K562 (cell line): ENCODE measurements at regions not wholly inside any gene's neighbourhood (a gene's known extent, or its start where the extent isn't known, plus 50 kb on each side); places are given as distances from the start of the nearest gene placed in this dataset.

Experiments
- ATAC-seq: fragments of 200-7000 bp; cut with Tn5 transposase; 3 replicates; pipeline ENCODE4 v1.9.1; 2020; ENCODE audit warnings: moderate library complexity
- BruUV-seq: library from RNA; stranded (reverse); fragments of 400-500 nt; replicated peaks from 2 replicates; lab custom pipeline; 2021; lab: Mats Ljungman, UMichigan
- CTCF ChIA-PET: fragments of 300-600 bp; formaldehyde crosslinking; extraction: SDS; loops from one replicate; lab custom pipeline; 2021; ENCODE audit warnings: low intra/inter-chr PET ratio; lab: Yijun Ruan, JAX
- POLR2A ChIA-PET: fragments of 300-600, 350-650 bp; sonication (Branson Sonifier 250); formaldehyde crosslinking; extraction: SDS; loops from one replicate; lab custom pipeline; 2021; ENCODE audit warnings: antibody characterized with exemption, inconsistent platforms; lab: Yijun Ruan, JAX
- DNase-seq, 4 experiments: peaks; one replicate each; pipeline versions ENCODE4 v3.0.0 to v3.0.0-alpha.2; 2011 to 2018; ENCODE audit warnings: low spot score in 3 of 4, mixed read lengths in 3 of 4; ENCODE audit errors: extremely low read depth in 1 of 4
- FAIRE-seq: peaks from 2 replicates; lab custom pipeline; 2011; peaks lifted over from hg19 to GRCh38; lab: Jason Lieb, UNC
- H2AFZ ChIP-seq: 2 replicates; pipeline ENCODE4 v1.6.0; 2011; ENCODE audit warnings: low read depth, low read length, control low read depth, inconsistent platforms
- H3K27ac ChIP-seq: fragments of 200-600 bp; 3 replicates; pipeline ENCODE4 v1.8.0; 2011; ENCODE audit warnings: low read depth, mild to moderate bottlenecking, control low read depth, inconsistent platforms, low read length, moderate library complexity, mixed read lengths; ENCODE audit errors: extremely low read depth
- H3K27me3 ChIP-seq, 2 experiments: fragments of 300-600 bp in 1 of 2; 2 replicates in 1 of 2; 3 replicates in 1 of 2; pipeline versions ENCODE4 v1.6.0 to v1.8.0; 2011; ENCODE audit warnings: inconsistent platforms in 2 of 2, low read length in 2 of 2, mild to moderate bottlenecking in 1 of 2, mixed read lengths in 1 of 2, moderate library complexity in 1 of 2; ENCODE audit not compliant: control insufficient read depth in 2 of 2, insufficient read depth in 2 of 2
- H3K36me3 ChIP-seq: fragments of 300-600 bp; 3 replicates; pipeline ENCODE4 v1.8.0; 2011; ENCODE audit warnings: mild to moderate bottlenecking, low read length, inconsistent platforms; ENCODE audit not compliant: control insufficient read depth, insufficient read depth
- H3K4me1 ChIP-seq, 2 experiments: fragments of 200-600 bp in 1 of 2; replicated peaks in 1 of 2; 2 replicates in 1 of 2; 3 replicates in 1 of 2; pipeline versions ENCODE4 v1.5.1 to v1.8.0; 2011; ENCODE audit warnings: inconsistent platforms in 2 of 2, low read length in 2 of 2, mild to moderate bottlenecking in 1 of 2, mixed read lengths in 1 of 2, moderate library complexity in 1 of 2; ENCODE audit not compliant: control insufficient read depth in 2 of 2, insufficient read depth in 2 of 2
- H3K4me2 ChIP-seq: 2 replicates; pipeline ENCODE4 v1.6.1; 2011; ENCODE audit warnings: low read length, control low read depth, inconsistent platforms, mixed read lengths; ENCODE audit not compliant: insufficient read depth
- H3K4me3 ChIP-seq: fragments of 200-600 bp; sonication (generic), shearing (Covaris generic); 2 replicates; pipeline ENCODE4 v1.5.1; 2016; ENCODE audit warnings: control low read depth, inconsistent platforms
- H3K79me2 ChIP-seq: fragments of 200-600 bp; 3 replicates; pipeline ENCODE4 v1.8.0; 2011; ENCODE audit warnings: low read length, inconsistent platforms; ENCODE audit not compliant: control insufficient read depth, insufficient read depth
- H3K9ac ChIP-seq, 2 experiments: 2 replicates each; pipeline versions ENCODE4 v1.6.0 to v1.6.1; 2011; ENCODE audit warnings: low read depth in 2 of 2, low read length in 2 of 2, control low read depth in 1 of 2, inconsistent platforms in 1 of 2, mild to moderate bottlenecking in 1 of 2, mixed read lengths in 1 of 2; ENCODE audit not compliant: insufficient read depth in 1 of 2
- H3K9me1 ChIP-seq: one replicate; pipeline ENCODE4 v1.6.0; 2011; ENCODE audit warnings: inconsistent platforms, mild to moderate bottlenecking, low read length, moderate library complexity; ENCODE audit not compliant: control insufficient read depth, insufficient read depth
- H3K9me3 ChIP-seq: replicated peaks from 2 replicates; pipeline ENCODE4 v1.5.1; 2011; ENCODE audit warnings: low read depth, low read length, inconsistent platforms; ENCODE audit not compliant: control insufficient read depth, insufficient read depth
- H4K20me1 ChIP-seq: replicated peaks from 2 replicates; pipeline ENCODE4 v1.6.1; 2011; ENCODE audit warnings: low read length, inconsistent platforms, mixed read lengths; ENCODE audit not compliant: control insufficient read depth, insufficient read depth
- CEBPG ChIP-seq, 3 experiments: fragments of 200-800 bp in 1 of 3; sonication (Bioruptor generic) in 1 of 3; sonication (generic) in 1 of 3; formaldehyde crosslinking in 1 of 3; IDR thresholded peaks in 2 of 3; conservative IDR thresholded peaks in 1 of 3; 2 replicates each; pipeline versions ENCODE4 v1.6.1 to v1.8.0; 2016 to 2022; ENCODE audit warnings: missing compliant biosample characterization in 2 of 3, missing genetic modification characterization in 2 of 3, mild to moderate bottlenecking in 1 of 3, missing genetic modification reagents in 1 of 3
- CSDE1 ChIP-seq, 2 experiments: fragments of 450-650 bp; IDR thresholded peaks; 2 replicates each; pipeline ENCODE4 v1.6.1; 2016; ENCODE audit warnings: mild to moderate bottlenecking in 1 of 2
- FOXP4 ChIP-seq: sonication (generic); formaldehyde crosslinking; IDR thresholded peaks from 2 replicates; pipeline ENCODE4 v1.8.0; 2022; ENCODE audit warnings: mild to moderate bottlenecking, missing genetic modification reagents, borderline replicate concordance
- GMEB1 ChIP-seq: fragments of 250-450 bp; sonication (Bioruptor Pico); IDR thresholded peaks from 2 replicates; pipeline ENCODE4 v1.4.0; 2020; ENCODE audit warnings: mild to moderate bottlenecking
- NFRKB ChIP-seq: fragments of 450-650 bp; IDR thresholded peaks from 2 replicates; pipeline ENCODE4 v1.6.1; 2016; ENCODE audit warnings: low read depth
- NR0B1 ChIP-seq: fragments of 450-650 bp; IDR thresholded peaks from one replicate; pipeline ENCODE4 v1.6.1; 2018; ENCODE audit warnings: mild to moderate bottlenecking, moderate library complexity; ENCODE audit not compliant: partially characterized antibody
- POLR2AphosphoS2 ChIP-seq: IDR thresholded peaks from 2 replicates; pipeline ENCODE4 v1.6.1; 2012; ENCODE audit warnings: low read length, improper control_type of control experiment
- PREB ChIP-seq: sonication (generic); formaldehyde crosslinking; IDR thresholded peaks from 2 replicates; pipeline ENCODE4 v1.8.1; 2023; ENCODE audit warnings: mild to moderate bottlenecking, missing genetic modification reagents
- TRIM25 ChIP-seq: fragments of 450-650 bp; IDR thresholded peaks from 2 replicates; pipeline ENCODE4 v1.7.0; 2016; ENCODE audit warnings: borderline replicate concordance
- USF2 ChIP-seq: sonication (generic); formaldehyde crosslinking; IDR thresholded peaks from 2 replicates; pipeline ENCODE4 v1.5.0; 2020; ENCODE audit warnings: missing genetic modification reagents
- WGBS: fragments of 100-300 bp; shearing (Covaris generic); methylation state at CpG from one replicate; pipeline ENCODE4 v1.1.6; 2016; ENCODE audit warnings: low coverage, mixed read lengths; ENCODE audit not compliant: insufficient coverage; ENCODE audit errors: missing lambda C conversion rate; 5-methylcytosine and 5-hydroxymethylcytosine counted together
- in situ Hi-C: fragments of 300-500 bp; cut with MboI; formaldehyde crosslinking; loops from 4 replicates; pipeline ENCODE4 v1.15.0; 2018; ENCODE audit warnings: inconsistent platforms, mixed read lengths
- intact Hi-C: fragments of 100-400 bp; cut with micrococcal nuclease; formaldehyde crosslinking; loops from 2 replicates; pipeline ENCODE4 v1.14.2; 2022

GRCh38 chr18:26655525-26656430, 107.4 kb upstream of the KCTD1 start:
- H3K9ac ChIP-seq: no peak overlapping the region
- DNase-seq: no peak
- TF ChIP-seq CSDE1 (IDR thresholded peaks at IDR 0.05) (no peak), TRIM25 (no peak), GMEB1 (no peak), POLR2AphosphoS2 (no peak), CEBPG (CRISPR knock-in tag; IDR thresholded peaks at IDR 0.05) (no peak), CEBPG (tag; conservative IDR thresholded peaks at IDR 0.05 in 1 of 2, IDR thresholded peaks at IDR 0.05 in 1 of 2) (no peak), PREB (CRISPR knock-in tag) (no peak), NR0B1 (no peak), USF2 (CRISPR knock-in tag) (no peak), FOXP4 (CRISPR knock-in tag) (no peak), NFRKB (no peak)

More at GRCh38 chr18:26655525-26656430, 107.4 kb upstream of the KCTD1 start:
- peak; percentile 44 for ATAC-seq
- Histone ChIP-seq H3K79me2 (no peaks in the 10 kb centered on the region), H3K27ac (no peak overlapping the region), H2AFZ (no peak overlapping the region), H4K20me1 (no peaks in the 10 kb centered on the region), H3K4me3 (no peak overlapping the region), H3K9me3 (no peaks in the 10 kb centered on the region), H3K4me1 (peaks cover 0 to 9% of the 10 kb centered on the region in 2 experiments; a peak in 1 of 5 replicates), H3K9me1 (no peaks in the 10 kb centered on the region), H3K36me3 (no peaks in the 10 kb centered on the region), H3K27me3 (peaks cover 5 to 9% of the 10 kb centered on the region in 2 experiments; a peak in 1 of 5 replicates), H3K4me2 (no peak overlapping the region)
- in situ Hi-C loops: no loop called here
- CTCF ChIA-PET: interaction anchor here (0.5 kb wide), 1 partner anchor 427 kb away, joined by 3 read pairs; no protein-coding TSS in a partner anchor
- POLR2A ChIA-PET: no interaction called here
- WGBS: 18% methylated on average over 44 of the region's 58 CpGs
- intact Hi-C loops: no loop called here
- no TSS peak for BruUV-seq
- no peak for FAIRE-seq
